Osteocyte (in vitro differentiated cells): ENCODE measurements at regions not wholly inside any gene's neighbourhood (a gene's known extent, or its start where the extent isn't known, plus 50 kb on each side); places are given as distances from the start of the nearest gene placed in this dataset.

Source experiments
- DNase-seq: peaks from one replicate; pipeline ENCODE4 v3.0.0; 2021; ENCODE audit warnings: mixed read lengths; ENCODE audit not compliant: unreplicated experiment; ENCODE audit errors: extremely low spot score
- H3K27ac Mint-ChIP-seq: one replicate; pipeline ENCODE4 v1.8.0; 2021; ENCODE audit warnings: mild to moderate bottlenecking, mixed read lengths; ENCODE audit not compliant: unreplicated experiment
- H3K27me3 Mint-ChIP-seq: one replicate; pipeline ENCODE4 v1.8.0; 2021; ENCODE audit warnings: mixed read lengths; ENCODE audit not compliant: unreplicated experiment
- H3K36me3 Mint-ChIP-seq: one replicate; pipeline ENCODE4 v1.8.0; 2021; ENCODE audit warnings: mixed read lengths; ENCODE audit not compliant: unreplicated experiment
- H3K4me1 Mint-ChIP-seq: one replicate; pipeline ENCODE4 v1.8.0; 2021; ENCODE audit warnings: mixed read lengths; ENCODE audit not compliant: unreplicated experiment
- H3K4me3 Mint-ChIP-seq: one replicate; pipeline ENCODE4 v1.8.0; 2021; ENCODE audit warnings: mild to moderate bottlenecking, moderate library complexity, mixed read lengths; ENCODE audit not compliant: unreplicated experiment
- H3K9me3 Mint-ChIP-seq: one replicate; pipeline ENCODE4 v1.8.0; 2021; ENCODE audit warnings: mixed read lengths; ENCODE audit not compliant: unreplicated experiment
- CTCF ChIP-seq: fragments of 200-600 bp; sonication (generic); IDR thresholded peaks from 2 replicates; pipeline ENCODE4 v1.5.0; 2021; ENCODE audit warnings: antibody characterized with exemption, mild to moderate bottlenecking, moderate library complexity

DNA sequence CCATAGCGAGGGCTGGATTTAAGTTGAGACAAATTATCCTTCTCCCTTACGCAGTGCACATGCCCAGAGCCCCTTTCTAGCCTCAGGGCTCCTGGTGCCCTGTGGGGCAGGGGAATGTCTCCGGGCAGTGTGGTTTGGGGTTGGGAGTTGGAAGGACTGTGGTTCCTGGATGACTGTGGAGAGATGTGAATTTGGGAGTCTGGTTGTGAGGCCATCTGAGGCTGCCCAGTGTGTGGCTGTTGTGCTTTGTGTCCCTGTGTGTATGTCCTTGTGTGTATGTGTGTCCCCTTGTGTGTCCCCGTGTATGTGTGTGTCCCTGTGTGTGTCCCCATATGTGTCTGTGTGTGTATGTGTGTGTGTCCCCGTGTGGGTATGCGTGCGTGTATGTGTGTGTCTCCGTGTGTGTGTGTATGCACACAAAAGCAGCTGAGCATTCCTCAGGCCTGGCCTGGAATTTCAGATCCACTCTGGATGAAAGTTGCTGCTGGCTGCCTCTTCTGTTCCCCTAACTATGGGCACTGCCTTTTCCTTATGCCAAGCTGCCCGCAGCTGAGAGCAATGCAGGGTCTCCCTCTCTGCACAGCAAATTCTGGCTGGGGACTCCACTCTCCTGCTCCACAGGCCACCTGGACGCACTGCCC lies 65.4 kb downstream of the UBIAD1 start:
- Mint-ChIP-seq H3K27me3 (peaks cover 48% of the 10 kb centered on the region), H3K36me3 (no peaks in the 10 kb centered on the region), H3K27ac (no peak overlapping the region), H3K9me3 (no peaks in the 10 kb centered on the region), H3K4me3 (no peak overlapping the region), H3K4me1 (no peaks in the 10 kb centered on the region)
- DNase-seq = no peak
- TF ChIP-seq CTCF = no peak

- Mint-ChIP-seq H3K9me3 (no peaks in the 10 kb centered on the region), H3K27me3 (peaks cover 52% of the 10 kb centered on the region), H3K27ac (no peak overlapping the region), H3K36me3 (no peaks in the 10 kb centered on the region), H3K4me1 (no peaks in the 10 kb centered on the region), H3K4me3 (no peak overlapping the region)
- TF ChIP-seq CTCF = no peak
- no peak for DNase-seq
Observed at GRCh38 chr1:11339346-11340232, 66.6 kb downstream of the UBIAD1 start.

GRCh38 chr1:11340233-11340632 lies 67.2 kb downstream of the UBIAD1 start:
- TF ChIP-seq CTCF = no peak
- H3K27me3 Mint-ChIP-seq = peaks cover 54% of the 10 kb centered on the region
- DNase-seq = no peak
- H3K4me3 Mint-ChIP-seq = no peak overlapping the region
- H3K4me1 Mint-ChIP-seq = no peaks in the 10 kb centered on the region
- H3K36me3 Mint-ChIP-seq = no peaks in the 10 kb centered on the region
- H3K27ac Mint-ChIP-seq = no peak overlapping the region
- no peaks in the 10 kb centered on the region for H3K9me3 Mint-ChIP-seq

GRCh38 chr1:11341901-11342552 lies 69.0 kb downstream of the UBIAD1 start:
- Mint-ChIP-seq H3K27me3 (peaks cover 56% of the 10 kb centered on the region), H3K9me3 (no peaks in the 10 kb centered on the region), H3K27ac (no peak overlapping the region), H3K4me3 (no peak overlapping the region), H3K4me1 (no peaks in the 10 kb centered on the region), H3K36me3 (no peaks in the 10 kb centered on the region)
- TF ChIP-seq CTCF = no peak
- DNase-seq = no peak

DNA sequence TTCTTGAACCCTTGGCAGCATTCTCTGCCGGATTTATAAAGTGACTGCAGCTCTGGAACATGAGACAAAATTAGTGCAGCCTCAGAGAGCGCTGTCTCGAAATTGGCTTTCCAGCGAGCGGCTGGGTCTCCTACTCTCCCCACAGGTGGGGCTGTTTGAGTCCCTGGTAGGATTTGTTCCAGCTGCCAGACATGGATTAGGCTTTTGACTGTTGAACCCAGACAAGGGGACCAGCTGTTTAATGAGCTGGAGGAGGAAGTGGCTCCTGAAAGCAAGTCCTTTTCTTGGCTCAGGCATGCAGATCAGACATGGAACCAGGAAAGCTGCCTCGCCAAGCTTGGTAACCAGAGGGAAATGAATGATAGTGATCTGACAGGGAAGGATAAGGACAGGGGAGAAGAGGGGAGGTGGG lies 69.6 kb downstream of the UBIAD1 start:
- TF ChIP-seq CTCF = no peak
- Mint-ChIP-seq H3K4me3 (no peak overlapping the region), H3K9me3 (no peaks in the 10 kb centered on the region), H3K36me3 (no peaks in the 10 kb centered on the region), H3K27ac (no peak overlapping the region), H3K27me3 (peaks cover 57% of the 10 kb centered on the region), H3K4me1 (no peaks in the 10 kb centered on the region)
- no peak for DNase-seq
